PC-3 (cell line): ENCODE measurements at regions not wholly inside any gene's neighbourhood (a gene's known extent, or its start where the extent isn't known, plus 50 kb on each side); places are given as distances from the start of the nearest gene placed in this dataset.

Experiments used
- CTCF ChIP-seq: fragments of 300-600 bp; sonication (generic); conservative IDR thresholded peaks from 2 replicates; pipeline ENCODE4 v1.5.1; 2017; ENCODE audit warnings: antibody characterized with exemption, low read depth, mild to moderate bottlenecking, low read length
- EZH2 ChIP-seq: fragments of 300-600 bp; sonication (generic); IDR thresholded peaks from one replicate; pipeline ENCODE4 v1.6.1; 2017; ENCODE audit warnings: antibody characterized with exemption, mild to moderate bottlenecking, low read length; ENCODE audit not compliant: unreplicated experiment
- EZH2phosphoT487 ChIP-seq: fragments of 300-600 bp; sonication (generic); IDR thresholded peaks from 2 replicates; pipeline ENCODE4 v1.6.1; 2018; ENCODE audit warnings: mild to moderate bottlenecking, antibody characterized with exemption, low read length, borderline replicate concordance

- TF ChIP-seq CTCF, result no peak
- TF ChIP-seq EZH2, result no peak
- TF ChIP-seq EZH2phosphoT487, result no peak
Observed at GRCh38 chr10:58030208-58030607, 237.5 kb downstream of the IPMK start.
